ENCODE measurements at regions not wholly inside any gene's neighbourhood (a gene's known extent, or its start where the extent isn't known, plus 50 kb on each side); places are given as distances from the start of the nearest gene placed in this dataset.

DNA sequence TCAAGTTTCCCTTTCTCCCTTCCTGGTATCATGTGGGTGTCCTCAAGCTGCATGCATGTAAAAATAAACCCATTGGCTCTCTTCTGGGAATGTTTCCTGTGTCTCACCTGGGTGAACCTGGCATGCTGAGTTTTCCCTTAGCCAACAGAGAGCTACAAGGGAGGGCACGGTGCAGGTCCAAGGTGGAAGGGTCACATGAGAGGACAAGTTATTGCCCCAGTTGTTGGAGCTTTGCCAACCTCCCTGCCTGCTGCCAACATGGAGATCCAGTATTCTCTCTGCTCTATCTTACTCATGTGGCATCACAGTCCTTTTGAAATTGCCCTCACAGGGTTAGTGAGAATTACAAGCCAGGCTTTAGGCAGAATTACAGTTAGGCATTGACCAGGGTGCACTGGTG lies 196.1 kb upstream of the GYPA start:
- 56 to 71% methylated on average over 1 of the region's 1 CpG for WGBS, 2 donors
- TF ChIP-seq POLR2AphosphoS5 (IDR thresholded peaks at IDR 0.05) (no peak), POLR2A (IDR thresholded peaks at IDR 0.05) (no peak), EP300 (IDR thresholded peaks at IDR 0.05) (no peak)
- TF ChIP-seq, protein P1, sequence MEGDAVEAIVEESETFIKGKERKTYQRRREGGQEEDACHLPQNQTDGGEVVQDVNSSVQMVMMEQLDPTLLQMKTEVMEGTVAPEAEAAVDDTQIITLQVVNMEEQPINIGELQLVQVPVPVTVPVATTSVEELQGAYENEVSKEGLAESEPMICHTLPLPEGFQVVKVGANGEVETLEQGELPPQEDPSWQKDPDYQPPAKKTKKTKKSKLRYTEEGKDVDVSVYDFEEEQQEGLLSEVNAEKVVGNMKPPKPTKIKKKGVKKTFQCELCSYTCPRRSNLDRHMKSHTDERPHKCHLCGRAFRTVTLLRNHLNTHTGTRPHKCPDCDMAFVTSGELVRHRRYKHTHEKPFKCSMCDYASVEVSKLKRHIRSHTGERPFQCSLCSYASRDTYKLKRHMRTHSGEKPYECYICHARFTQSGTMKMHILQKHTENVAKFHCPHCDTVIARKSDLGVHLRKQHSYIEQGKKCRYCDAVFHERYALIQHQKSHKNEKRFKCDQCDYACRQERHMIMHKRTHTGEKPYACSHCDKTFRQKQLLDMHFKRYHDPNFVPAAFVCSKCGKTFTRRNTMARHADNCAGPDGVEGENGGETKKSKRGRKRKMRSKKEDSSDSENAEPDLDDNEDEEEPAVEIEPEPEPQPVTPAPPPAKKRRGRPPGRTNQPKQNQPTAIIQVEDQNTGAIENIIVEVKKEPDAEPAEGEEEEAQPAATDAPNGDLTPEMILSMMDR (IDR thresholded peaks at IDR 0.05): no peak
- no peaks in the 10 kb centered on the region for H3K36me3 ChIP-seq

DNA sequence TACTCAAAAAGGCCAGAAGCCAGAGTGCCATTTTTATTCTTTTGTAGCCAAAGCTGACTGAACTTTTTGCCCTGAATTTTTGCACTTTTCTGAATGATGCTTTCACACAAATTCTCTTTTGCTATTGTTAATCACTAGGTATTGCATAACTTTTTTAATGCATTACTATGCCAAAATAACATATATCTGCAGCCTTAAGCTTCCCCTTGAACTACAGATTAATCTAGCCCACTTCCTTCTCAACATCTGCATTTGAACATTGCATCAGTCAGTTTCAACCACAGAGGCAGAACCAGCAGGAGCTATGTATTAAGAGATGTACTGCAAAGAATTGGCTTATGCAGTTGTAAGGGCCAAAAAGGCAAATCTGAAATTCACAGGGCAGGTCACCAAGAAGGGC lies 197.6 kb upstream of the GYPA start:
- no peaks in the 10 kb centered on the region for H3K36me3 ChIP-seq
- ATAC-seq (ENCODE audit: low FRiP score in 2 of 2): no peak
- no peaks in the 10 kb centered on the region for H3K9me3 ChIP-seq
- H3K27ac ChIP-seq: no peak overlapping the region
- no peaks in the 10 kb centered on the region for H3K4me1 ChIP-seq
- H3K27me3 ChIP-seq: no peaks in the 10 kb centered on the region
- no peak for DNase-seq
- TF ChIP-seq, protein P1 (IDR thresholded peaks at IDR 0.05): no peak
- TF ChIP-seq POLR2AphosphoS5 (IDR thresholded peaks at IDR 0.05) (no peak), EP300 (IDR thresholded peaks at IDR 0.05) (no peak), POLR2A (IDR thresholded peaks at IDR 0.05) (no peak)
- no peak overlapping the region for H3K4me3 ChIP-seq

More for the DNA sequence above, 196.1 kb upstream of the GYPA start:
- Histone ChIP-seq H3K27me3 (no peaks in the 10 kb centered on the region), H3K27ac (no peak overlapping the region), H3K4me1 (no peaks in the 10 kb centered on the region), H3K9me3 (no peaks in the 10 kb centered on the region), H3K4me3 (no peak overlapping the region)
- ATAC-seq (ENCODE audit: low FRiP score in 2 of 2) (no peak), DNase-seq (no peak)

DNA sequence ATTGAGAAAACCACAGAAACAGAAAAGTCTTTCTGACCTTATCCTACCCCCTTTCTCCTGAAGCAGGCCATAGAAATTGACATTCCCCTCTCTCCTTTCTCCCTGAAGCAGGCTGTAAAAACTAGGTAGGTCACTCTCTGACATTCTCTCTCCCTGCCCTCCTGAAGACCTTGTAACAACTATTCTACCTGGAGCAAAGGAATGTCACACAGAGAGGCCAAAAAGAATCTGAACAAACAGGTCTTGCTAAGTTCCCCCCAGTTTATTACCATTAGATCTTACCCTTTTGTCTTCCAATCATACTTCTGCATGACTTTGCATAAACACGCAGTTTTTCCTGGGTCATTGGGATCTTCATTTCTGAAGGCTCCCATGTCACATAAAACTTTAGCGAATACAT lies 198.3 kb upstream of the GYPA start:
- H3K27me3 ChIP-seq: no peaks in the 10 kb centered on the region
- no peak overlapping the region for H3K27ac ChIP-seq
- DNase-seq (no peak), ATAC-seq (ENCODE audit: low FRiP score in 2 of 2) (no peak)
- H3K9me3 ChIP-seq: no peaks in the 10 kb centered on the region
- TF ChIP-seq POLR2A (IDR thresholded peaks at IDR 0.05) (no peak), EP300 (IDR thresholded peaks at IDR 0.05) (no peak), POLR2AphosphoS5 (IDR thresholded peaks at IDR 0.05) (no peak)
- TF ChIP-seq, protein P1 (IDR thresholded peaks at IDR 0.05): no peak
- WGBS, 2 donors: 85 to 91% methylated on average over 2 of the region's 2 CpGs
- H3K4me1 ChIP-seq: no peaks in the 10 kb centered on the region
- no peaks in the 10 kb centered on the region for H3K36me3 ChIP-seq
- no peak overlapping the region for H3K4me3 ChIP-seq

DNA sequence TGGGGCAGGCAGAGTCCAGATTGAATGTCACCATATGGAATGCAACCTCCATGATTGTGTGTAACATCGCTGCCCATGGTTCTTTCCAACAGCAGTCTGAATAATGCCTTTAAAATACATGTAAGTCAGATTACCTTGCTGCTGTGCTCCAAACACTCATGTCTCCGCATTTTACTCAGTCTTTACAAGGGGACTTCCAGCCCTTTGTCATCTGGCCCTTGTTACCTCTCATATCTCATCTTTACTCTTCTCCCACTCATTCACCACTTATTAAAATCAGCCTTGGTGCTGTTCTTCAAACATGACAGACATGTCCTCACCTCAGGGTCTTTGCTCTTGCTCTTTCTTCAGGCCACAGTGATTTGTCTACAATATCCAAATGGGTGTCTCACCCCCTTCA lies 200.4 kb upstream of the GYPA start:
- Histone ChIP-seq H3K4me1 (no peaks in the 10 kb centered on the region), H3K9me3 (no peaks in the 10 kb centered on the region), H3K27ac (no peak overlapping the region), H3K27me3 (no peaks in the 10 kb centered on the region), H3K36me3 (no peaks in the 10 kb centered on the region), H3K4me3 (no peak overlapping the region)
- DNase-seq (no peak), ATAC-seq (ENCODE audit: low FRiP score in 2 of 2) (no peak)
- no peak for TF ChIP-seq POLR2AphosphoS5 (IDR thresholded peaks at IDR 0.05)
- no peak for TF ChIP-seq POLR2A (IDR thresholded peaks at IDR 0.05)
- TF ChIP-seq EP300 (IDR thresholded peaks at IDR 0.05): no peak
- TF ChIP-seq, protein P1 (IDR thresholded peaks at IDR 0.05): no peak
- WGBS, 2 donors: 90 to 94% methylated on average over 2 of the region's 2 CpGs

DNA sequence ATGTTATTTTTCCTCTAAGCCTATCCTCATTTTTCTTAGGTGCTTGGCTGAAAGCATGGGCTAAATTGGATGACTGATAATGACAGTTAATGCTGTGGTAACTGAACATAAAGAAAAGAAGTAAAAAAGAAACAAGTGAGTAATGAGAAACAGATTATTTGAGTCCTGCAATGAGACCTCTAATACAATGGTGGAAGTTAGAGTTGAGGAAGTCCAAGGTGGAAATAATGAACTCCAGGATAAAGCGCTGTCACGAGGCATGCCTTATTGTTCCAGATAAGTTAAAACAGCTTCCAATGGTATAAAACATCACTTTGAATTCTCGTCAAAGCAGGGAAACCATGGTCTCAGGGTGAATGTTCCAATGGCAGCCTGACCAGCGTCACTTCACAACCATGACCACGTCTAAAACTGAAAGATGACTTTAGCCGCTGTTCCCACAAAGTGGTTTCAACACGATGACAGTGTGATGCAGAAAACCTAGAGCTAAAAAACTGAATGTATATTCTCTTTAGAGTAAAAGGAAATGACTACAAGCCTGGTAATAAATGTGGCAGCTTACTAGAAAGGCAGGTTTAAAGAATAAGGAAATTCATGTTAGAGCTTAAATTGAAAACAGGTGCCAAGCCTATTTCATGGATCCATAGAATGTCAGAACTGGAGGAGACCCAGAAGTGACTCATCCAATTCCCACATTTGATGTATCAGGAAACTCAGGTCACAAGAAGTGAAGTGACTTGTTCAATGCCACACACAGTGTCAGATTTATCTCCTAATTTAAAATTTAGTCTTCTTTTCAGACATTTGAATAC lies 202.6 kb upstream of the GYPA start:
- H3K27ac ChIP-seq: no peak overlapping the region
- 78 to 84% methylated on average over 7 of the region's 7 CpGs for WGBS, 2 donors

More for the DNA sequence above, 202.6 kb upstream of the GYPA start:
- no peak for TF ChIP-seq POLR2A (IDR thresholded peaks at IDR 0.05)
- TF ChIP-seq EP300 (IDR thresholded peaks at IDR 0.05): no peak
- TF ChIP-seq, protein P1 (IDR thresholded peaks at IDR 0.05): no peak
- no peak for TF ChIP-seq POLR2AphosphoS5 (IDR thresholded peaks at IDR 0.05)
- Histone ChIP-seq H3K36me3 (no peaks in the 10 kb centered on the region), H3K4me3 (no peak overlapping the region), H3K27me3 (no peaks in the 10 kb centered on the region), H3K9me3 (no peaks in the 10 kb centered on the region), H3K4me1 (no peaks in the 10 kb centered on the region)
- ATAC-seq (ENCODE audit: low FRiP score in 2 of 2): no peak
- no peak for DNase-seq

All from upper lobe of left lung (tissue), 6 donors.